ENCODE measurements at regions not wholly inside any gene's neighbourhood (a gene's known extent, or its start where the extent isn't known, plus 50 kb on each side); places are given as distances from the start of the nearest gene placed in this dataset.

DNA sequence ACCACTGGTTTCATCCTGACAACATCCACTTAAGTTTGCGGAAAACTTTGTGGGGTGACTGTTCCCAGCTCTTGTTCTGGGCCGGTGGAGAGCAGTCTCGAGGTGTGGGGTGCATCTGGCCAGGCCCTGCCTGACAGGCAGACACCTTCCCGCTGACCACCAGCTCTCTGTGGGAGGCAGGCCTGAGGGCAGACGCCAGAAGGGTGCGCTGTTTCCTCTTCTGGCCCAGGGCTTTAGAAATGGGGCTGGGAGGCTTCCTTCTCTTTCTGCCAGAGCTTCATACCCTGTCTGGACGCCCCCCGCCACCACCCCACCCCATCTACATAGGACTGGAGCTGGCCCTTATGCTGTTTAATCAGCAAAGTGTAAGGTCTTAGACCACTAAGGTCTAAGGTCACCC is 263.8 kb downstream of the LOXHD1 start:
- no peak for FAIRE-seq

DNA sequence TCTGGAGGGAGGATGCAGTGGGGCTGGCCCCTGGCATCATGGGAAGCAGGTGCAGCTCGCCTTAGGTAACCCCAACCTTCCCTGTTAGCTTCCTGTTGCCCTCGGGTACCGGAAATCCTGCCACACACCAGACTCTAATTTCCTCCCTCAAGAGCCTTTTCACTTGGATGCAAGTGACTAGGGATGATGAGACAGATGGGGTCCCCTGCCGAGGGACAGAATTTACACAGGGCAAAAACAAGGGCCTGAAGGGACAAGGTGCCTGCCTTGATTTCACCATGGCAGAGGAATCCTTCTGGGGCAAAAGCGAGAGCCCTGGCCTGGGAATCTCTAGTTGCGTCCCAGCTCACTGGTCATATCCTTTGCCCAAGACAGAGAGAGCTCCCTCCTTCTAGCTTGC is 263.1 kb downstream of the LOXHD1 start:
- no peak for FAIRE-seq

DNA sequence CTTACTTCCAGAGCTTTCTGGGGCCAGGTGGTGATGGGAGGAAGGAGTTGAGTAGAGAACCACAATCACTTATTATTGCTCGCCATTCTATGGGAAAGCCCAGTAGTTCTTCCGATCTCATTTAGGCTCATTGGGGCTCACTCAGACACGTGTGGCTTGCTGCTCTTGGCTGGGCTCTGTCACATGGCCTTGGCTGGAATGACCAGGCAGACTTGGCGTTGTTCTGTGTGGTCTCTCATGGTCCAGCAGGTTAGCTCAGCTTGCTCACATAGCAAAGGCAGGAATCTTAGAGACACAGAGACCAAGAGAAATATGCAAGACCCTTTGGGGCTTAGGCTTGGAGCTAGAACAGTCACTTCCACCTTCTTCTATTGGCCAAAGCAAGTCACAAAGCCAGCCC is 261.2 kb downstream of the LOXHD1 start:
- FAIRE-seq = no peak

DNA sequence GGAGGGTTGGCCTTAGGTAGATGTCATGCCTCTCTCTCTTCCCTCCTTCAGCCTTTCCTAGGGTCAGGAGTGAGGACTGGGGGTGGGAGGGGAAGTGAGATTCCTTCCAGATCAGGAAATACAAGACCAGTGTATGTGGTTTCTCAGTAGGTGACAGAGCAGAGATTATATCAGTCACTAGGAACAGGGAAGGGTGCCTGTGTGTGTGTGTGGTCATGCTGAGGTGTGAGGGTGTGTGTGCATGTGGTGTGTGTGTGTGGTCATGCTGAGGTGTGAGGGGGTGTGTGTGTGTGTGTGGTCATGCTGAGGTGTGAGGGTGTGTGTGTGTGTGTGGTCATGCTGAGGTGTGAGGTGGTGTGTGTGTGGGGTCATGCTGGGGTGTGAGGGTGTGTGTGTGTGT is 259.8 kb downstream of the LOXHD1 start:
- FAIRE-seq = no peak

DNA sequence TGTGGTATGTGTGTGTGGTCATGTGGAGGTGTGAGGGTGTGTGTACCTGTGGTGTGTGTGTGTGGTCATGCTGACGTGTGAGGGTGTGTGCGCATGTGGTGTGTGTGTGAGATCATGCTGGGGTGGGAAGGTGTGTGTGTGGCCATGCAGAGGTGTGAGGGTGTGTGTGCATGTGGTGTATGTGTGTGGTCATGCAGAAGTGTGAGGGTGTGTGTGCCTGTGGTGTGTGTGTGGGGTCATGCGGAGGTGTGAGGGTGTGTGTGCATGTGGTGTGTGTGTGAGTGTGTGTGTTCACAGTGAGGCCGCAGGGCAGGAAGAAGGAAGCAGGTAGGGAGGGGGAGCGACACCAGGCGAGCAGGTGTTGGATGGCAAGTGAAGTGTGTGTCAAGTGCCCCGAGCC is 259.0 kb downstream of the LOXHD1 start:
- no peak for FAIRE-seq

DNA sequence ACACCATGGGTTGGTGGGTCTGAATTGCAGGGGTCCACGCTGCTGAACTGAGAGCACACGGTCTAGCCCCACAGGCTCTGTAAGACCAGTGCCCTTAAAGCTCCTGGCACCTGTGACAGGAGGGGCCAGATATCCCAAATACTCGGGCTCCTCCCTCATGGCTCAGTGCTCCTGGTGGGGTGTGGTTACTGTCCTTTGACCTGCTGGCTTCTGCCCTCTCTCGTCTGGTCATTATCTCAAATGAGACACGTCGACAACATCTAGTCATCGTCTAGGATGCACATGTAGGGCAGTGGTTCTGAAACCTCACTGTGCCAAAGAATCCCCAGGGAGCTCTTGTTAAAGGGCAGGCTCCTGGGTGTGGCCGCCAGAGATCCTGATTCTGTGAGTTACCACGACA is 258.4 kb downstream of the LOXHD1 start:
- no peak for FAIRE-seq

DNA sequence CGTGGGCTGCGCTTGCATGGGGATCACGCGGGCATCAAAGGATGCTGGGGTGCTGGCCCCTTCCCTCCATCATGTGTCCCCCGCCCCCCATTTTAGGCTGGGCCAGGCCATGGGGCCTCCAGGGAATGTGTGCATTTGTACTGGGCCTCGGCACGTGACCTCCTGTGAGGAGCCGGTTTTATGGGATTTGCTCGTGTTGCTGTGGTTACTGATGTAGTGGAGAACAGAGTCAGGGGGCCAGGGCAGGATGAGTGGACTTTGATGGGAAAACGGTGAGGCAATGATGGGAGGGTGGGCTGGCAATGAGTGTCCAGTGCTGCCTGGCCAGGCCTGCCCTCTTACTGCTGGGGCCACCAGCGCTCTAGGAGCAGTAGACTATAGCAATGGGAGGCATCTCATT is 257.7 kb downstream of the LOXHD1 start:
- no peak for FAIRE-seq

DNA sequence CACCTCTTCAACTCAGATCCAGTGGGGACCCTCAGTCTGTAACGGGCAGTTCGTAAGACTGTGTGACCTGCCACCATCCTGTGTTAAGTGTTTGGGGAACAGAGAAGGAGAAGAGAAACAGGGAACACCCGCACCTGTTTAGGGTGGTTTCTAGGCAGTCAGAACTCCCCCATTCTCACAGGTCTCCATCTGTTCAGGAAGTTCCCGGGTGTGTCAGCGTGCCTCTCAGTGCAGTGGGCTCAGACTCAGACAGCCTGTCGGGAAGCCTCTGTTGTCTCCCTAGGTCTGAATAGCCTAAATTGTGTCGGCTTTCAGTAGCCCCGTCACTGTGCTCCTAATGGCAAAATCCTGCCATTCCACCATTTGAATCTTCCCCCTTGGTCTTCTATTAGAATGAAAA is 256.6 kb downstream of the LOXHD1 start:
- FAIRE-seq = no peak

DNA sequence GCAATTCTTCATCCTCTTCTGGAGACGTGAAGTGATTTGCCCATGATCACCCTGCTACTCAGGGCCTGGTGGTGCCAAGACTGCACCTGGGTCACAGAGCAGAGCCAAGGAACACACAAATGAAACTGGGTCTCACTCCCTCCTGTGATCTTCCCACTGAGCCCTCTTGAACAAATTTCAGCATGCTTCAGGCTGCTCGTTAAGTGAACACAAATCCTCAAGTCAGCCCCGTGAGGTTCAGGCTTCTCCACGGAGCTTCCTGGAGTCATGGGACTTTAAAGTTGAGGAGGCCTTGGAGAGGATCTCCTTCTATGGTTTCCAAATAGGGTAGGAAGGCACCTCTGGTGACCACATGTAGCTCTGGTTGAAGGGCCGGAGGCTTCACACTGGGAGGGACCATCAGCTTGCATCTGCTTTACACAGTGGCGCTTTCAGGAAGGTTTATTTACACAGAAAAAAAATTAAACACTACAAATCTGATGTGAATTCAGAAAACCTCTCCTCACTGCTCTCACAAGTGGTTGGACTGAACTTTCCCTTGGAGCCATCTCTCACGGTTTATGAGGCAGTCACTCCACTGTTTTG is 255.4 kb downstream of the LOXHD1 start:
- no peak for FAIRE-seq

DNA sequence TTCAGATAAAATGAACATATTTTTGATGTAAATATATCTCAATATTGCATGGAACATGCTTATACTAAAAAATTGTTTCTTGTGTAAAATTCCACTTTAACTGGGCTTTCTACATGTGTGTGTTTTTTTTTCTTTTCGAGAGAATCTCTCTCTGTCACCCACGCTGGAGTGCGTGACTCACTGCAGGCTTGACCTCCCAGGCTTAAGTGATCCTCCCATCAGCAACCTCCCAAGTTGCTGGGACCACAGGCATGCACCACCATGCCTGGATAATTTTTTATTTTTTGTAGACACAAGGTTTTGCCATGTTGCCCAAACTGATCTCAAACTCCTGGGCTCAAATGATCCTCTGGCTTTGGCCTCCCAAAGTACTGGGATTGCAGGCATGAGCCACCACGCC is 254.6 kb downstream of the LOXHD1 start:
- no peak for FAIRE-seq

DNA sequence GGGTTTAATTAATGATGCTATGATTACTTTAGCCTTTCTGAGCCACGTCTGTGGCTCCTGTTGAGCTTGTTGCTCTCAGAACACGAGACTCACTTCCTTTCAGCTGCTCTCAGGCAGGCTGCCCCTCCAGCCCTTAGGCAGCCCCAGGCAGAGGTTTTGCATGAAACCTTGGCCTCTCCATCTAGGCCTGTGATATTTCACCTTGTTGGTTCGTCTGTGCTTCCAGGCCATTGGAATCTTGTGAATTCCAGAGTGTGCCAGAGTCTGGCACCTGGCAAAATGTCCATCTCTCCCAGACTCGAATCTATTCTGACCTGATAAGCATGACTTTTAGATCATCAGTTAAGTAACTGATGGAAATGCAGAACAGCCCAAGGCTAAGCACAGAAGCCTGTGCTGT is 254.1 kb downstream of the LOXHD1 start:
- FAIRE-seq = no peak

DNA sequence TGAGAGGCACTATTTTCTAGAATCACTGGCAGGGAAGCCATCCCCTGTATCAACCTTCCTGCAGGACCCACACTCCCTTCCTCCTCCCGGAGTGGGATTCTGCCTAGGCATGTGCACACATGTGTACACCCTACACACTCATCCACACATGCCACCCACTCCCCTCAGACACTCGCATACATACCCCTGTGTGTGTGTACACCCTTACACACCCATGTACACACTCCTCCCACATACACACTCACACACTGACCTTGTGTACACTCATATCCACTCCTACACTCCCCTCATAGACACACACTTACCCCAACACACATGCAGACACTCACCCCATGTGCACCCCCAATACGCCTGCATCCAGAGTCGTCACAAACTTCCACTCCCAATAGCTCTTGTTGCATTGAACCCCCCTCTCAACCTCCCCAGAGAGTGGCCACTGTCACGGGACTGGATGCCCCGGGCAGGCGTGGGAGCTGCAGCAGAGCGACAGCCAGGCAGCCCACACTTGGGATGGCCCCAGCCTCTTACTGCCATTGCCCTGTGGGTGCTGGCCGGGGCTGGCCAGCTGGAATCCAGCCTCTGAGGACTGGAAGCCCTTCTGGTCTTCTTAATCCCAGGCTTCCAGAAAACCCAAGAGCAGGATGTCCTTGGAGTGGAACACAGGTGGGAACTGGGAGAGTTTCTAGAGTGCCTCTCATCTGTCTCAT is 251.0 kb downstream of the LOXHD1 start:
- no peak for FAIRE-seq

DNA sequence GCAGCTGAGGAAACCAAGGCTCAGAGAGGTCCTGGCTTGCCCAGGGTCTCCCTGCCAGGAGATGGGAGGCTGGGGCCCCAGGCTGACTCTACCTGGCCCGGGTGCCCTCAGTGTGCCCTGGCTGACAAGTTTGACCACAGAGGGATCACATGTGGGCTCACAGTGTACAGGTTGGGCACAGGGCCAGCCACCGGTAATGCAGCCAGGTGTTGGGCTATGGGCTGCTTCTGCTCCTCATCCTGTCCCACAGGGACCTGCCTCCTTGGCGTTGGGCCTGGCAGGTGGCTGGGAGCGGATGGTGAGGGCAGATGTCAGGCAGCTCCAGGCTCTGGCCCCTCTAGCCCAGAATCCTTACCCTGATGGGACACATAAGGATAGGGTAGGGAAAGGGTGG is 250.5 kb downstream of the LOXHD1 start:
- no peak for FAIRE-seq

DNA sequence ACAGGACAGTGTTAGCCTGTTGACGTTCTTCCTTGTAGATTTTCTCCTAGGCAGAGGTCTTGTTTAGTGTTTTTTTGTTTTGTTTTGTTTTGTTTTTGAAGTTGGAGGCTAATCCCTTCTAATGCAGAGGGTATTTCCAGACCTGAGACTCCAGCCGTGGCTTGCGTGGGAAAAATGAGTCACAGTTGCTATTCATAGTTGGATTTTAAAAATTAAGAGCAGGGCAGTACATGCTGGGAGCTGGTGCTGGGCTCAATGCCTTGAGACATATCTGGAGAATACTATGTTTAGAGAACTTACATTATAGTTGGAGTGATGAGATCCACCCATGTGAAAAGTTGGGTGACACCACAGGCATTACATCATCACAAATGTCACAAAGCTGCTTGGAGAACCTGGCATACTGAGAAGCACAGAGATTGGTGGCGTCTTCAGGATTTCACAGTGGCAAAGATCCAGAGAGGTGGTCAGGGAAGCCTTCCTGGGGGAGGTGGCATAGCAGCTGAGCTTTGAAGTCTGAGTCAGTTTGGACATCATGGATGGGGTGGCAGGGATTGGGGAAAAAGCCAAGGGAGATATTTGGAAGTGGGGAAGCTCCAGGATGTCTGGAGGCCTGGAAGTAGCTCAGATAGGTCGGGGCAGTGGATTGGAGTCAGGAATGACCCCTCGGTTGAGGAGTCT is 249.4 kb downstream of the LOXHD1 start:
- FAIRE-seq = no peak

DNA sequence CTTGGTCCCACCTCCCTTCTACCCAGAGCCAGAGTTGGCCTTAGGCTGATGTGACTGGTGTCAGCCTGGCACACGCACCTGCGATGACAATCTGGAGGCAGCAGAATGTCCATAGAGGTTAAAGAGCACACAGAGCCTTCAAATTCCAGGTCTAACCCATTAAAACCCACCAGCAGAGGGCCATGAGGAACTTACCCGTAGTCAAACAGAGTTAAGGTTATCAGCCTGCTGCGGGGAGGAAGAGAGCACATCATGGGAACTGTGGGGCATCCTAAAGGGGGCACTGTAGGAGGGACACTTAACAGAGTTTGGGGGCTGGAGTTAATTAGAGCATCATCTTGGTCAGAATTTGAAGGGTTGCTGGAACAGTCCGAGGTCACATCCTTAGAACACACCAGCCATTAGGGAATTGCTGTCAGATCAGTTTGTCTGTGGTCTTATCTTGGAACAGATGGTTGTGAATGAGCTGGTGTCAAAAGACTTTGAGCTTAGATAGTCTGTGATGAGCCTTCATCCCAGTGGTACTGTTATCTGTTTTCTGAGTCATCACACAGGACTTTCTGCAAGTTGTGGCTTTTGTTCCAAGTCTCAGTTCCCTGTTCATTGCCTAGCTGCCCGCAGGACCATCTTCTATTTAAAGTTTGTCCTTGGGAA is 248.6 kb downstream of the LOXHD1 start:
- no peak for FAIRE-seq

DNA sequence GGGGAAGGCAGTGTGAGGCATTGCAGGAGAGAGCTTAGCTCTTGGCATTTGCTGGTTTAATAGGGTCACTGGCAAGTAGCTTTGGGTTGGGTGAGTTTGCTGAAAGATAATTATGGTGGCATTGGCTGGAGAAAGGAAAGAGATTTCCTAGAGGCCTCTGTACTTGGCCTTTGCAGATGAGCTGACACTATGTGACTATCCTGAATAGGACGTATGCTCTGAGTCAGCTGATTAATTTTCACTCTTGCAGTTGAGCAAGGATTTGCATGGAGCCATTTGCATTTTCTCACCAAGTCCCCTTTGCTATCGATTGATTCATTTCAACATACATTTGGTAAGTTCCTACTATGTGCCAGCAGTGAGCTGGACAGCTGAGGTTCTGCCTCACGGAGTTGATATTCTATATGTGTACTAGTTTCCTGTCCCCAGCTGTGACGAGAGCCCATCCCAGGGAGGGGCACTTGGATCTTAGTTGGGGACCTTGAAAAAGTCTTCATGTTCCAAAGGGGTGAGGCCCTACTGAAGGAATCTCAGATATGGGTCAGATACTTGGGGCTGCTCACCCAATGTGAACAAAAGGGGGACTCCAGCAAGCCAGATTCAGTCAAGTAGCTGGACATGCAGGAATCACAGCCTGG is 245.7 kb downstream of the LOXHD1 start:
- FAIRE-seq = no peak

DNA sequence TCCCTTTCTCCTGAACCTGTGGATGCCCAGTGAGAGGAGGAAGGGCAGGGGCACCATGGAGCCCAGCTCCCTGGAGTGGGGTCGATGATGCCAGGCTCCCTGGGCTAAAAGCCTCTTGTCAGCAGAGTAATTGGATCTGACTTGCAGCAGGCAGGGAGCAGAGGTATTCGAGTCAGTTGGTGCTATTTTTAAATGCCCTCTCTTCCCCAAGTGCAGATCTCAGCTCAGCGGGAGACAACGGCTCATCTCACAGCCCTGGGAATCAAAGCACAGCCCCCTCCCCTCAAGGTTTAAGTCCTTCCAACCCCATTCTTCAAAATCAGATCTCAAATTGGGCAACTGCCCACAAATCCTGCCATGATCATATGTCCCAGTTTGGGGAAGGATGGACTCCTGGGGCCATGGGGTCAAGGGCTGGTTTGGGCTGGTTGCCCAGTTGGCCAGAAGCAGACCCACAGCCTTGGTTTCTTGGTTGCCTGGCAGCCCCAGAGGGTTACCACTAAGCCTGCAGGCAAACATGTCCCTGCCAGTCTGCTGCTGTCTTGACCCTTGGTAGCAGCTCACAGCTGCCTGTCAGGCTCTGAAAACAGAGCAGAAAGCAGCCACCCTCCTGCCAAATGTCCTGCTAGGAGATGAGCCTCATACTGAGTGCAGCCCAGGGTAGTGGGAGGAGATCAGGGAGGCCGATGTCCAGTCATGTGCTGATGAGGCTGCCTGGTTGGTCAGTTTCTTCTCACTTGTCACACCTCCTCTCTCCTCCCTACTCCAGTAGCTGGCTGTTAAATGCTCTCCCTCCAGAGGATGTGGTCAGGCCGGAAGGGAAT is 244.9 kb downstream of the LOXHD1 start:
- FAIRE-seq = no peak

DNA sequence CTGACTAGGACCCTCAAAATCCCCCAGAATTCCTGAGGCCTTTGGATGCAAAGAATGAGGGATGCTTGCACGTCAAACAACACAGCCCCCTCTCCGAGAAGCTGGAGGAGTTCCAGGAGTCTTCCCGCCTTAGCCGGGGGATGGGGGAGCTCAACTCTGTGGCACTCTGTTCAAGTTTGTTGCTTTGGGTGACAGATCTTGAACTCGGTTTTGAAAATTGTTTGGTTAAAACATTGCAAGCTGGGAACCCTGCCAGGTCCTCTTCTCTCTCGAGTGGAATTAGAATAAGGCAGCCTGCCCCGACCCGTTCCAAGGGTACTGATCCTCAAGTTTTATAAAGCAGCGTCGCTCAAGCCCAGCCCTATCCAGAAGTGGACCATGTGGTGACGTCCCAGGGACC is 244.1 kb downstream of the LOXHD1 start:
- FAIRE-seq = no peak

DNA sequence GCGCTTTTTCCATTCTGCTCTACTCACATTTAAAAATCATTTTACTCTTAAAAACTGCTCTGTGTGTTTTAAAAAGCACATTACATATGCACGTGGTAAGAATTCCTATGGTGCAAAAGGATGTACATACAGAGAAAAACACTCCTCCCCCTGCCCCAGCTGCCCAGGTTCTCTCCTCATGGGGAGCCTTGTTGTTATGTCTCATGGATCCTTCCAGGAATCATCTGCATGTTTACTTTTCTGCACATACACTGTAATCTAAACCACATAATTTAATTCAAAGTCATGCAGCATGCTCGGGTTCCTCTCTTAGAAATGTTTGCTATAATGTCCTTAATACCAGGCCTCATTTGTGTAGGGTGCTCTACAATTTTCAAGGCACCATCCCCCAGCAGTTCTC is 243.3 kb downstream of the LOXHD1 start:
- no peak for FAIRE-seq

DNA sequence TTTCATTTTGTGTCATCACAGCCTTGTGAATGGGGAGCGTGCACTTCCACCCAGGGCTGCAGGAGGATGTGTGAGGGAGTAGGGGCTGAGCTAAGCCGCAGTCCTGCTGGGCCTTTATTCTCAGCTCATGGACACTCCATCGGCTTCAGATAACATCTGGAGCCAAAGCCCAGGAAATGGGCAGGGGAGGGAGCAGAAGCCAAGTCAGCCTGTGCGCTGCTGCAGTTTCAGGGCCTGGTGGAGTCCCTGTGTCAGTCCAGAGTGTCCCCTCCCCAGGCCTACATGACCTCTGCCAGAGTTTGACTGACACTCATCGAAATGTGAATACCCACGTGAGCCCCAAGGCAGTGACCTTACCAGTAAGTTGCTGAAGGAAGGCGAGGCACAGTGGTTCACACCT is 242.2 kb downstream of the LOXHD1 start:
- no peak for FAIRE-seq

DNA sequence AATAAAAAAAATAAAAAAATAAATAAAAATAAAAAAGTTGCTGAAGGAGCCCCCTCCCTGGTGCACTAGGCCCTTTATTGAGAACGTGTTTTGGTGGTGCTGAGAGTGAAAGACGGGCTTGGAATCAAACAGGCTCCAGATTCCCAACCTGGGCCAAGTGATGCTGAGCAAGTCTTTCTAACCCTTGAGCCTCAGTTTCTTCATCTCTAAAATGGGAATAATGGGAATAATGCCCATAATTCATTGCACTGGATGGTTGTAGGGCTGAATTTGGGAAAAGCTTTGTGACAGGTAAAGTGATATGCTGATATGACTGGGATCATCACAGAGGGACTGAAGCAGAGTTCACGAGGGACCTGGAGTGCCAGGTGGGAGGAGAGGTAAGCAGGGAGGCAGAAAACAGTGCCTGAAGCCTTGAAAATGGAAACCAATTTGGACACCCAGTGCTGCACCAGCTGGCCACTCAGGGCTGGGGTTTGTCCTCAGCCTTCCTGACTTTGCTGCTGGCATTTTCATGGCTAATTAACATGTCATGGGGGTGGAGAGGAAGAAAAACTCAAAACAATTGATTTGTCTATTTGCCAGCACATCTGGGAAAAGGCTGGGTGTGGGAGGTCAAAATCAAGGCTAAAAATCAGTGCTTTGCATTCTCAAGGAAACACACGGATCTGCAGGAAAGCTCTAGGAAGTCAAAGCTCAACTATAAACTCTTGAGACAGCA is 241.3 kb downstream of the LOXHD1 start:
- FAIRE-seq = no peak

All from islet of Langerhans (tissue), 1 donor.